NCI-H524 (cell line): ENCODE measurements at regions not wholly inside any gene's neighbourhood (a gene's known extent, or its start where the extent isn't known, plus 50 kb on each side); places are given as distances from the start of the nearest gene placed in this dataset.
A peak's percentile ranks its signal among the peaks of the same experiment; 100 is the strongest.
"Not testable (repeated sequence)": the region's sequence is repeated elsewhere in the genome, so short reads cannot be mapped to it uniquely, and the experiment has no call there.

Source experiments
- DNase-seq, 2 experiments: peaks; one replicate each; lab custom pipeline; 2025; lab: John Stamatoyannopoulos, UW

- DNase-seq, result no peak
Observed at GRCh38 chr19:13652810-13653590, 111.3 kb upstream of the MRI1 start.

- DNase-seq, result no peak
Observed at GRCh38 chr19:13646758-13647157, 117.6 kb upstream of the MRI1 start.

- no peak for DNase-seq
Observed at GRCh38 chr19:13644645-13645044, 119.7 kb upstream of the MRI1 start.

- peak in 1 of 2 experiments; percentile 46 for DNase-seq
Observed at GRCh38 chr19:13640611-13641010, 123.7 kb upstream of the MRI1 start.

- no peak for DNase-seq
Observed at GRCh38 chr19:13639342-13639929, 124.9 kb upstream of the MRI1 start.

GRCh38 chr19:13637664-13638063 lies 126.7 kb upstream of the MRI1 start:
- no peak for DNase-seq

GRCh38 chr19:13634658-13635057 lies 128.4 kb upstream of the CACNA1A start:
- no peak for DNase-seq

- no peak for DNase-seq
Observed at GRCh38 chr19:13633522-13633922, 127.2 kb upstream of the CACNA1A start.

GRCh38 chr19:13633109-13633508 lies 126.8 kb upstream of the CACNA1A start:
- DNase-seq, result peak; percentile 99 to 100

GRCh38 chr19:13632164-13632563 lies 125.9 kb upstream of the CACNA1A start:
- not testable (repeated sequence) for DNase-seq

- no peak for DNase-seq
Observed at GRCh38 chr19:13629687-13630357, 123.5 kb upstream of the CACNA1A start.

- DNase-seq, result no peak
Observed at GRCh38 chr19:13627531-13627930, 121.3 kb upstream of the CACNA1A start.

GRCh38 chr19:13623716-13624710 lies 117.7 kb upstream of the CACNA1A start:
- DNase-seq, result peak; percentile 53 to 71

GRCh38 chr19:13622766-13623715 lies 116.8 kb upstream of the CACNA1A start:
- peak; percentile 84 to 86 for DNase-seq

GRCh38 chr19:13621413-13621812 lies 115.1 kb upstream of the CACNA1A start:
- DNase-seq, result peak in 1 of 2 experiments; percentile 46

- no peak for DNase-seq
Observed at GRCh38 chr19:13619203-13619632, 112.9 kb upstream of the CACNA1A start.

GRCh38 chr19:13615890-13616289 lies 109.6 kb upstream of the CACNA1A start:
- DNase-seq, result peak; percentile 95 to 97

GRCh38 chr19:13613447-13613846 lies 107.2 kb upstream of the CACNA1A start:
- no peak for DNase-seq

- DNase-seq, result no peak
Observed at GRCh38 chr19:13611596-13611995, 105.3 kb upstream of the CACNA1A start.

GRCh38 chr19:13610039-13610691 lies 103.9 kb upstream of the CACNA1A start:
- DNase-seq, result peak; percentile 68 to 88
